ENCODE measurements at regions not wholly inside any gene's neighbourhood (a gene's known extent, or its start where the extent isn't known, plus 50 kb on each side); places are given as distances from the start of the nearest gene placed in this dataset.

GRCh38 chr6:50102676-50103075 is 52.9 kb upstream of the DEFB112 start:
- DNase-seq, result no peak

DNA sequence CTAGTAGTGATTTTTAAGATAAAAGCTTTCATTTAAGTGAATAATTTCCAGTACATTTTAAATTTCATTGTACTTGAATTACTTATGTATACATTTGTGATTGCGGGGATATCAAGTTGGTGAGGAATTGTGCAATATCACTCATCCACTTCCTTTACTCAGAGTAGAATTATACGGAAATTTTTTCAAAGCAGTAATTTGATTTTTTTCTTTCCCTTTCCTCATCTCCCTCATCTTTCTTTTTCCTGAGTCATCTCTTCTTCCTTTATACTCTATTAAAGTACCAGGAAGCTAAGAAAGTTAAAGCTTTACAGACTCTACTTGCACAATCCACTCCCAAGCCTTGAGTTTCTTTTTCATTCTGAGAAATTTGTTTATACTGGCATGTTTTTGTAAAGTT is 60.9 kb upstream of the DEFB112 start:
- no peak for DNase-seq

GRCh38 chr6:50112981-50113857 is 63.5 kb upstream of the DEFB112 start:
- DNase-seq, result no peak

DNA sequence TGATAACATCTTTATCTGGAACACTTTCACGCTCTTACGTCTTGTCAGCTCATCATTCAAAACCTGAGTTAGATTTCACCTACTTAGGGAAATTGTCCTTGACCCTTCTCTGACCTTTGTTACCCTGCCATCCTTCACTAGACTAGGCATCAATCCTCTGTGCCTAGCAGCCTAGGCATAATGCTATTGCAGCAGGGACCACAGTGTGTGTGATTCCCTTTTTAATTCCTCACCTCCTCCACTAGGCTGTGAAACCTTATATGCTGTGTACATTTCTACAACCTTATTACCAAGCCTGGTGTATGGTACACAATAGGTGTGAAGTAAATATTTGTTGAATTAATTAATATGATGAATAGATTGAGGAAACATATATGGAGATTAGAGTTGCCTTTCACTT is 66.7 kb upstream of the DEFB112 start:
- DNase-seq, result no peak

DNA sequence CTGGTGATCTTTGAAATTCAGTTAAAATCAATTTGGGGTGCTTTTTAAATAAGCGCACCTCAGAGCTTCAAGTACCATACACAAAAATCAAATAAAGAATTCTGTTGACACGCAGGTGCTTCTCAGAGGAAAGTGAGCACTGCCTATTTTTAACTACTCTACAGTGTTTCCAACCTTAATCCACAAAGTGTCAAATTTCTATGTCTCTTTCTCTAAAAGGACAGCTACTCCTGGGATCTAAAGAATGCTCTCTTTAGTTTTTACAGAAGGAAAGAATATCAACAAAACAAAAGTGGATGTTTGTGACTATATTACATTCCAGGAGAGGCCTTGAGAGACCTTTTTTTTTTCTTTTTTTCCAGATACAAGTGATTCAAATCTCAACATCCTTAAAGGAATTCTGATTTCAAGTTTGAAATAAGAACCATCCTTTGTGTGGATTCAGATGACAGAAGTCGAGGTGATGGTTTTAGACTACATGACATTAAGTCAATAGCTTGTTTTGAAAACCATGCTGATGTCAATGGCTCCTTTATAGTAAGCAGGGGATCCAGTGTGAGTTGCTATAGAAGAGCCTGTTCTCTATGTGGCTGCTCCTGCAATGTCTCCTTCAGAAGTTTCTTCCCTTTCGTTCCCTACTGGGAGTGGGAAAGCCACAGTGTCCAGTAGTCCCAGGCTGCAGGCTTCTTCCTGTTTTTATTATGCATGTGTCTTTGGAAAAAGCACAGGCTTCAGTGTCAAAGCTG is 67.2 kb upstream of the DEFB112 start:
- DNase-seq, result no peak

DNA sequence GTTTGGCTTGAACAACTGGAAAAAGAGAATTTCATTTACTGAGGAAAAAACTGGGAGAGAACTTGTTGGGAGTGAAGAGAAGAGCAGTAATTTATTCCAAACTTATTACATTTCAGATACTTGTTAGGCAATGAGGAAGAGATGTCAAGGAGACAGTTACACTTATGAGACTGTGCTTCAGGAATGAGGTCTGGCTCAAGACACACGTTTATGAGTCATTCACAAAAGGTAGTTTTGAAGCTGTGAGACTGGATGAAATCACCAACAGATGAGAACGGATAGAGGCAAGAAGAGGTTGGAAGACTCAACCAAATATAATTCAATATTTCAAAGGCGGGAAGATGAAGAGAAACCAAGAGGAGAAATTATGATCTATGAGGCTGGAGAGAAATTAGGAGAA is 70.6 kb upstream of the DEFB112 start:
- DNase-seq, result no peak

- DNase-seq, result no peak
These were observed 74.0 kb upstream of the DEFB112 start for GRCh38 chr6:50123688-50124087.

DNA sequence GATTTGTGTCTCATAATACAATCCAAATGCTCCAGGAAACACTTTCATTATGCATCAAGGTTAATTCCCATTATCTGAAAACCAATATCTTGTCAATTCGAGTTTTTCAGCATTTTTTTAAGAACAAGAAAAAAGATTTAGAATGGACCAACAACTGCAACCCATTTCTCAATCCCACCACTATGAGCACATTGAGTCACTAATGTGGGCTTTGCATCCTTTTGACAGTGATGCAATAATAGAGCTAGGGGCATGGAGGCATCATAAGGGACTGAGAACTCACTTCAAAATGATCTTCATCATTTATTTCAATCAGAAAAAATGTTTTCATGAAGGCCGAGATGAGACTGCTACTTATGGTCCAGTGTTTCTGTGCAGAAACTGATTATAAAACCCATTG is 74.8 kb upstream of the DEFB112 start:
- no peak for DNase-seq

- DNase-seq, result peak; percentile 13
These were observed 78.8 kb upstream of the DEFB112 start for GRCh38 chr6:50128420-50129005.

DNA sequence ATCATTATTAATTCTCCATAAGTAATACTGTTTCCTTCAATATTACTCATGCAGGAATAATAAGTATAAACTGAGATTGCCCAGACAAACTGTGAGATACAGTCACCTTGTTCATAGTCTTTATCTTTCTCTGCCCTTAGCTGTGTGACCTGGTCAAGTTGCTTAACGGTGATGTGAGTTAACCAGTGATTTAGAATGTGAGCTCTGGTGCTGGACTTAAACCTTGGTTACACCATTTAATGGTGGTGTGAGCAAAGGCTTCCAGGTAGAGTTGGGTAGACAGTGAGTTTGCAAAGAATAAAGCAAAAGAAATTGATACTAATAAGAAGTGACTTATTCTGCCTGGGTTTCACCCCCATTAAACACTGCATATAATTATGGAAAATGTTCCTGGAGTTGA is 86.2 kb upstream of the DEFB112 start:
- DNase-seq, result no peak

DNA sequence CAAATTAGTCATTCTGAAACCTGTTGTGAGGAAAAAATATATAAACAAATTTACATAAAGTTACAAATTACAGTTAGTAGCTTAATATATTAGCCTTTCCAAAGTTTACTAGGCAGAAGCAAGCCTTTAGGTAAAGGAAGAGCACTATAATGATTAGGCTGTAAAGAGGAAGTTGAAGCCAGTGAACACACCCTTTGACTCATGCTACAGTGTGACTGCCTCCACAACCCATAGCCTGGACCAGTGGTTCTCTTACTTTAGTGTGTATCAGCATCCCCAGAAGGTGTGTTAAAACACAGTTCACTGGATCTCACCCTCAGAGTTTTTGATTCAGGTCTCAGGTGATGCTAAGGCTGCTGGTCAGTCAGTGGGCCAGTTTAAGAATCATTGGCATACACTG is 91.4 kb upstream of the DEFB112 start:
- DNase-seq, result no peak

DNA sequence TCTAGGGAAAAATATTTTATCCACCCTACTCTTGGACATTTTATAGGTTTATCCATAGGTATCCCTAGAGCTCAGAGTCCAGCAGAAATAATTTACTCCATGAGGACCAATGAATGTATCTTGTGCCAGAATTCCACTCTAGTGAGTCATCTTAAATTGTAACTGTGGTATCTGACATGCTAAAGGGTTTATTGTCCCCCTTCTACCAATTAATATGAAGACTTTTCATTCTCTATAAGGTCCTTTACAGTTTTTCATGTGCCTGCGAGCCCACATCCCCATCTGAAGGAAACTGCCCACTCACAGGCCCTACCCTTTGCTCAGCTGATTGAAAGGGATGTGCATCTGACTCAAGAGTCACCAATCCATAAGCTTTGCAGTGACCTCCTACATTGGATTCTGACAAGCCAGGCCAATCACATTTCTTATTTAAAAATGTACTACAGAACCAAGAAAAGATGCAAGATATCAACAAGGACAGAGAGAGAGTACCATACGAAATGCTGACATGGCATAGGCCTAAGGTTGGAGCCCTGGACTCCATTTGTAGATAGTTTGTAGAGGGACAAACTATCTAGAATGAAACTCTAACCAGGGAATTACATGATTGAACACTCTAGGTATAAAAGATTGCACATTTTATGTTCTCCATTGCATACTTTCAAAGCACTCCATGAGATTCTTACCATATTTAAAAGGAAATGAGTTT is 93.4 kb upstream of the DEFB112 start:
- peak; percentile 27 for DNase-seq

DNA sequence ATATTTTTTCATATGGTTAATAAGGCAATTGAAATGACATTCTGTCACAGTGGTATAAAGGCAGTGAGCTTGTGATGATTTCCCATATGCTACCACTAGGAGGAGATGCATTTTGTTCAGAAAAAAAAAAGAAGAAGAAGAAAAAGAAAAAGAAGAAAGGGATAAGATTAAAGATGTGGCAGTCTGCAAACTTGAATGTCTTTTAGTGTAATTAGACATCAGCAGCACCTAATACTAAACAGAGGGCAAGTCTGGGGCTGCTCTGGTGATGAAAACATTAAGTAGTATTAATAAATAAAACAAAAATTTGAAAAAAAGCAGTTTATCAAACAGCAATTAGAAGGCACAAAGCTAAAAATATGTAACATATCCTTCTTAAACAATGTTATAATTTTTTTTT is 95.4 kb upstream of the DEFB112 start:
- peak; percentile 11 for DNase-seq

- DNase-seq, result peak; percentile 7
These were observed 97.6 kb upstream of the DEFB112 start for GRCh38 chr6:50147371-50147770.

GRCh38 chr6:50180646-50181045 is 130.9 kb upstream of the DEFB112 start:
- DNase-seq, result no peak

- peak; percentile 2 for DNase-seq
These were observed 135.3 kb upstream of the DEFB112 start for GRCh38 chr6:50185006-50185405.

- DNase-seq, result no peak
These were observed 137.7 kb upstream of the DEFB112 start for GRCh38 chr6:50187351-50187921.

GRCh38 chr6:50198245-50198644 is 148.5 kb upstream of the DEFB112 start:
- DNase-seq, result no peak

DNA sequence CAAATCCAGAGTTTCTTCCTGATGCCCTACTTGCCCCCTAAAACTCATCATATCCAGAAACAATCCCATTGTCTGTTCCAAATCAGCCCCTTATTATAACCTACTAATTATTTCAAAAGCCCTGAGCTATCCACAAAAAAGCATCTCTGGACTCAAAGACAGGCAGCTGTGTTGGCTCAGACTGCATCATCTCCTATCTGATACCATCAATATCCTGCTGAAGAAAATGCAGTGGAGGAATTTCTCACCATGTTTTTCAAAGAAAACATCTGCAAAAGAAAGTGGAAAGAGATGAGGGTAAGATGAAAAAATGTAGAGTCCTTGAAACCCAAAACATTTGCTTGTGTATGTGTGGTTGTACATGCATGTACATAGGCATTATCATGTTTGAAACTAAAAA is 153.0 kb upstream of the DEFB112 start:
- DNase-seq, result no peak

DNA sequence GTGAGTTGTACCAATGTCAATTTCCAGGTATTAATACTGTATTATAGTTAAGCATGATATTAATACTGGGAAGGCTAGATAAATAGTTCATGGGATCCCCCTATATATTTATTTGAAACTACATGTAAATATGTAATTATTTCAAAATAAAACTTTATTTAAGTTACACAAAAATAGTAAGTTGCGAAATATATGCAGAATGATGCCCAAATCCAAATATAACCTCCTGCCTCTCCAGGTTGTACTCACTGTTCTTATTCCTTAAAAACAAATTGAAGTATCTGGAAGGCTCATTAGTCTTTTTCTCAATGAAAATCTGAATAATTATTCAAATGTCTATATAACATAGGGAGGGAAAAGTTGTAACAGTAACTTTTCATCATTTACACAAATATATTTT is 161.9 kb upstream of the DEFB112 start:
- DNase-seq, result no peak

DNA sequence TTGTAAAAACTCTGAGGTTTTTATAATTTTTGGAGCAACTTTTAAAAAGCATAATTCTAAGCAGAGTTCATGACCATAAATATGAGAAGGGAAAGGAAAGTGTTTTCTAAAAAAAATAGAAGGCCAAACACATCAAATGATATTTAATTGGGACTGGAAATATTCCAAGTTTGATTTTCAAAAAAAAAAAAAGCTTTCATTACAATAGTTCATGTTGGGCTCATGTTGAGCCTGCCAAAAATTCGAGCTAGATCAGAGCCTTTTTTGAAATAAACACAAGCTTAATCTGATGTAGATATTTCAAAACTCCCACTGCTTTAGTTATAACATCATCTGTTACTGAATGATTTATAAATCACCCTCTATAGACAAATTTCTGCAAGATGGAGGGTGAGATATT is 163.4 kb upstream of the DEFB112 start:
- DNase-seq, result no peak

DNA sequence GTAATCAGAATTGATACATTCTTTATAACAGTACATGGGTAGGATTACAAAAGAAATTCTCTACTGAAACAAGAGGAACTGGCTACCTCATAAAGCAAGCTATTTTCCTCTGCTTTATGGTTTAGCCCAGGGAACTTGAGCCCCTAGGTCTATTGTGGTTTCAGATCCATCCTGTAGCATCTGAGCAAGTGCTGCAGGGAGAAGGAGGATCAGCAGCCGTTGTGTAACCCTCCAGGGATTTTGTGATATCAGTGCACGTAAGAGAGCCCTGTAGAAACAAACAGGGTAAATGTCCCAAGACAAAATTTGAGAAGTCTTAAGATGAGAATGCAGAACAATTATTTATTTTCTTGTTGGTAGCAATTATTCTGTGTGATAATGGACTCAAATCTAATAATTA is 165.2 kb upstream of the DEFB112 start:
- no peak for DNase-seq

DNA sequence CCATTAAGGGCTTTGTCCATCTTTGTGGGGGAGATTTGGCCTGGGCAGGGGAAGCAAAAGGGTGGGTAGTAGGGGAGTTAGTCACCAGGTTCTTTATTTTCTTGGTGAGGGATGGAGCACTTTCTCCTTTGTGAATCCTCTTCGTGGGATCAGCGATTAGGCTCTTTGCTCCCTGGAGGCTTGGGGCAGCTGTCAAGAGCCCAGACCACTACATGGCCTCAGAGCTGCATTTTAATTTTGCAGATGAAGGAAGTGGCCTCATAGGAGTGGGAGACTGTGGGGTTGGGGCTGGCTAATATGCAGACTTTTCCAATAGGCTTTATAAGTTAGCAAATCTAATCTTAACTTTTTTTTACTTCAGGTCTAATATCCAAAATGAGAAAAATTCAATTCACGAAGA is 168.1 kb upstream of the DEFB112 start:
- DNase-seq, result no peak

All from fibroblast of skin of back (primary cell).